CD4-positive, alpha-beta T cell (primary cell): ENCODE measurements at regions not wholly inside any gene's neighbourhood (a gene's known extent, or its start where the extent isn't known, plus 50 kb on each side); places are given as distances from the start of the nearest gene placed in this dataset.
"Not testable (repeated sequence)": the region's sequence is repeated elsewhere in the genome, so short reads cannot be mapped to it uniquely, and the experiment has no call there.

Experiments used
- ATAC-seq: fragments of 200-7000 bp; cut with Tn5 transposase; one replicate; pipeline ENCODE4 v1.10.0; 2022; ENCODE audit warnings: mild to moderate bottlenecking; ENCODE audit not compliant: poor library complexity
- CTCF ChIA-PET: fragments of 350-600 bp; sonication (Branson Sonifier 250); formaldehyde crosslinking; loops from one replicate; lab custom pipeline; 2021; ENCODE audit warnings: antibody characterized with exemption, inconsistent platforms; lab: Charles Lee
- POLR2A ChIA-PET: fragments of 350-600 bp; sonication (Branson Sonifier 250); formaldehyde crosslinking; loops from one replicate; lab custom pipeline; 2021; ENCODE audit warnings: antibody characterized with exemption, inconsistent platforms; lab: Charles Lee
- DNase-seq, 14 experiments: peaks; one replicate each; pipeline ENCODE4 v3.0.0-alpha.2; 2013 to 2020; ENCODE audit warnings: mixed read lengths in 2 of 14
- H3K27ac ChIP-seq, 2 donors: one replicate each; pipeline versions ENCODE4 v1.5.1 to v1.7.0; 2013; ENCODE audit warnings: low read length in 2 of 2, low read depth in 1 of 2, mild to moderate bottlenecking in 1 of 2
- H3K27me3 ChIP-seq, 2 experiments: 1 replicate in 1 of 2; 2 replicates in 1 of 2; pipeline versions ENCODE4 v1.6.1 to v1.7.0; 2013; ENCODE audit warnings: low read length in 2 of 2, control low read depth in 1 of 2, mild to moderate bottlenecking in 1 of 2, moderate library complexity in 1 of 2; ENCODE audit not compliant: insufficient read depth in 2 of 2, control insufficient read depth in 1 of 2
- H3K36me3 ChIP-seq: one replicate; pipeline ENCODE4 v1.6.1; 2013; ENCODE audit warnings: low read length, control low read depth; ENCODE audit not compliant: insufficient read depth
- H3K4me1 ChIP-seq: one replicate; pipeline ENCODE4 v1.6.1; 2013; ENCODE audit warnings: low read length, control low read depth; ENCODE audit not compliant: insufficient read depth
- H3K4me3 ChIP-seq: one replicate; pipeline ENCODE4 v1.5.1; 2013; ENCODE audit warnings: mild to moderate bottlenecking, low read length, moderate library complexity
- H3K9me3 ChIP-seq, 2 experiments: 1 replicate in 1 of 2; 2 replicates in 1 of 2; pipeline versions ENCODE4 v1.6.1 to v1.7.0; 2013; ENCODE audit warnings: low read length in 2 of 2, mild to moderate bottlenecking in 2 of 2, control low read depth in 1 of 2, moderate library complexity in 1 of 2; ENCODE audit not compliant: control insufficient read depth in 1 of 2, insufficient read depth in 1 of 2
- H3K27ac Mint-ChIP-seq: one replicate; pipeline ENCODE4 v1.8.0; 2020; ENCODE audit warnings: mixed read lengths
- H3K27me3 Mint-ChIP-seq: one replicate; pipeline ENCODE4 v1.8.0; 2021; ENCODE audit warnings: mixed read lengths
- H3K36me3 Mint-ChIP-seq: one replicate; pipeline ENCODE4 v1.8.0; 2021; ENCODE audit warnings: low read depth, mixed read lengths
- H3K4me1 Mint-ChIP-seq: one replicate; pipeline ENCODE4 v1.8.0; 2021; ENCODE audit warnings: low read depth, mixed read lengths
- H3K4me3 Mint-ChIP-seq: one replicate; pipeline ENCODE4 v1.8.0; 2020; ENCODE audit warnings: mild to moderate bottlenecking, mixed read lengths
- H3K9me3 Mint-ChIP-seq: one replicate; pipeline ENCODE4 v1.8.0; 2020; ENCODE audit warnings: mixed read lengths
- intact Hi-C, 2 experiments: fragments of 100-400 bp; cut with DNase I in 1 of 2; cut with micrococcal nuclease in 1 of 2; formaldehyde crosslinking; loops; one replicate each; pipeline versions ENCODE4 v1.15.1 to v1.9.0; 2023 to 2025; cut with DNase I, micrococcal nuclease
- TF ChIP-seq, protein P1 (sequence below): fragments of 200-600 bp; IDR thresholded peaks from one replicate; pipeline ENCODE4 v1.8.0; 2022; ENCODE audit warnings: antibody characterized with exemption, mild to moderate bottlenecking

GRCh38 chr7:153109566-153109965, 350.0 kb downstream of the ACTR3B start:
- ChIA-PET POLR2A (no interaction called here), CTCF (no interaction called here)
- no peaks in the 10 kb centered on the region for H3K36me3 ChIP-seq
- peaks cover 0 to 19% of the 10 kb centered on the region in 2 experiments for H3K9me3 ChIP-seq
- H3K4me3 Mint-ChIP-seq: no peak overlapping the region
- no peaks in the 10 kb centered on the region for H3K4me1 ChIP-seq
- H3K9me3 Mint-ChIP-seq: peaks cover 12% of the 10 kb centered on the region
- no peak overlapping the region for H3K27ac ChIP-seq
- no peaks in the 10 kb centered on the region for H3K27me3 Mint-ChIP-seq
- no peak overlapping the region for H3K4me3 ChIP-seq
- H3K27ac Mint-ChIP-seq: no peak overlapping the region
- no peaks in the 10 kb centered on the region for H3K4me1 Mint-ChIP-seq
- H3K36me3 Mint-ChIP-seq: no peaks in the 10 kb centered on the region
- H3K27me3 ChIP-seq: no peaks in the 10 kb centered on the region
- TF ChIP-seq, protein P1, sequence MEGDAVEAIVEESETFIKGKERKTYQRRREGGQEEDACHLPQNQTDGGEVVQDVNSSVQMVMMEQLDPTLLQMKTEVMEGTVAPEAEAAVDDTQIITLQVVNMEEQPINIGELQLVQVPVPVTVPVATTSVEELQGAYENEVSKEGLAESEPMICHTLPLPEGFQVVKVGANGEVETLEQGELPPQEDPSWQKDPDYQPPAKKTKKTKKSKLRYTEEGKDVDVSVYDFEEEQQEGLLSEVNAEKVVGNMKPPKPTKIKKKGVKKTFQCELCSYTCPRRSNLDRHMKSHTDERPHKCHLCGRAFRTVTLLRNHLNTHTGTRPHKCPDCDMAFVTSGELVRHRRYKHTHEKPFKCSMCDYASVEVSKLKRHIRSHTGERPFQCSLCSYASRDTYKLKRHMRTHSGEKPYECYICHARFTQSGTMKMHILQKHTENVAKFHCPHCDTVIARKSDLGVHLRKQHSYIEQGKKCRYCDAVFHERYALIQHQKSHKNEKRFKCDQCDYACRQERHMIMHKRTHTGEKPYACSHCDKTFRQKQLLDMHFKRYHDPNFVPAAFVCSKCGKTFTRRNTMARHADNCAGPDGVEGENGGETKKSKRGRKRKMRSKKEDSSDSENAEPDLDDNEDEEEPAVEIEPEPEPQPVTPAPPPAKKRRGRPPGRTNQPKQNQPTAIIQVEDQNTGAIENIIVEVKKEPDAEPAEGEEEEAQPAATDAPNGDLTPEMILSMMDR: no peak
- ATAC-seq: no peak
- no peak for DNase-seq
- intact Hi-C loops: no loop called here

- no peaks in the 10 kb centered on the region for H3K36me3 Mint-ChIP-seq
- H3K4me1 Mint-ChIP-seq: no peaks in the 10 kb centered on the region
- DNase-seq (no peak), ATAC-seq (no peak)
- Histone ChIP-seq H3K9me3 (peaks cover 0 to 19% of the 10 kb centered on the region in 2 experiments), H3K27me3 (no peaks in the 10 kb centered on the region), H3K4me3 (no peak overlapping the region), H3K4me1 (no peaks in the 10 kb centered on the region), H3K36me3 (no peaks in the 10 kb centered on the region), H3K27ac (no peak overlapping the region)
- H3K4me3 Mint-ChIP-seq: no peak overlapping the region
- H3K9me3 Mint-ChIP-seq: peaks cover 12% of the 10 kb centered on the region
- no peaks in the 10 kb centered on the region for H3K27me3 Mint-ChIP-seq
- TF ChIP-seq, protein P1: no peak
- H3K27ac Mint-ChIP-seq: no peak overlapping the region
- POLR2A ChIA-PET: no interaction called here
- intact Hi-C loops: no loop called here
- CTCF ChIA-PET: no interaction called here
Observed at GRCh38 chr7:153110606-153111005, 351.1 kb downstream of the ACTR3B start.

GRCh38 chr7:153122255-153122654, 362.7 kb downstream of the ACTR3B start:
- H3K9me3 Mint-ChIP-seq, intact Hi-C loops, H3K27me3 Mint-ChIP-seq, H3K27ac ChIP-seq, DNase-seq, H3K36me3 ChIP-seq, H3K4me3 ChIP-seq, H3K4me1 Mint-ChIP-seq, CTCF ChIA-PET, H3K4me1 ChIP-seq, H3K27me3 ChIP-seq, H3K27ac Mint-ChIP-seq, H3K36me3 Mint-ChIP-seq, ATAC-seq, H3K4me3 Mint-ChIP-seq, H3K9me3 ChIP-seq, POLR2A ChIA-PET: not testable (repeated sequence)

DNA sequence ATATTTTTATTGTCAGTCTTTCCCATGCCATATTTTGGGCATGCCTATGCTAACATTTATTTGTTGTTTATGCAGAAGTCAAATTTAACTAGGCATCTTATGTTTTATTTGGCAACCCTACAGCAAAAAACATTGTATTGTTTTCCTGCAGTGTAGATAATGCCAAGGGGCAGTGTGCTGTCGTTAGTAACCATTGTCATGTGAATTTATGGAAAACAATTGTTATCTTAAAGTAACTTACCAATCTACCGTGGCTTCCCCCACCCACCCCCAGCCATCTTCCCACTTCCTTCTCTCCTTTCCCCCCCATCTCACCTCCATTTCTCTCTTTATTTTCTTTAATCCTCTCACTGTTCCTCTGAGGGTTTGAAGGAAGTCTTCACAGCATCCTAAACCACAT, 370.5 kb downstream of the ACTR3B start:
- no peak for ATAC-seq
- Histone ChIP-seq H3K27ac (no peak overlapping the region), H3K4me1 (no peaks in the 10 kb centered on the region), H3K9me3 (no peaks in the 10 kb centered on the region), H3K4me3 (no peak overlapping the region), H3K27me3 (no peaks in the 10 kb centered on the region), H3K36me3 (no peaks in the 10 kb centered on the region)
- Mint-ChIP-seq H3K27me3 (no peaks in the 10 kb centered on the region), H3K4me3 (no peak overlapping the region), H3K36me3 (no peaks in the 10 kb centered on the region), H3K4me1 (no peaks in the 10 kb centered on the region), H3K27ac (no peak overlapping the region), H3K9me3 (no peaks in the 10 kb centered on the region)
- POLR2A ChIA-PET: no interaction called here
- CTCF ChIA-PET: no interaction called here
- intact Hi-C loops: no loop called here
- no peak for DNase-seq
- TF ChIP-seq, protein P1: no peak
